ENCODE measurements at regions not wholly inside any gene's neighbourhood (a gene's known extent, or its start where the extent isn't known, plus 50 kb on each side); places are given as distances from the start of the nearest gene placed in this dataset.

- no peak for DNase-seq (ENCODE audit: low read depth in 2 of 3, low spot score in 2 of 3)
These were observed 567.7 kb upstream of the ZWINT start for GRCh38 chr10:56928714-56929113.

DNA sequence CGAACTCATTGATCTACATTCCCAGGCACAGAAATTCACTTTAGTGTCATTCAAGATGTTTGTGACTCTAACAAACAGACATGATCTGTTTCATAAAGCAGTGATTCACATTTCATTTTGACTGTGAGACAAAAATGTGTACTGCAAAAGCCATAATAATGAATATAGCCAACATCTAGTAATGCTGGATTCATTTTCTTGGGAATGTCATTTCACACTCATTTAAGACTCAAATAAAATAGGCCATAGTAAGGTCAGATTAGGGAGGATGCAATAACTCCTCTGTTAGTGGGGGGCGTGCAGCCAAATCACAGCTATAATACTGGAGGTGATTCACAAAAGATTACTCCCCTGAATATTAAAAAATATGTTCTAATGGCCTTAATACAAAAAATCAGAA lies 566.6 kb upstream of the ZWINT start:
- DNase-seq (ENCODE audit: low read depth in 2 of 3, low spot score in 2 of 3) = no peak

GRCh38 chr10:56920601-56921261 lies 559.7 kb upstream of the ZWINT start:
- DNase-seq (ENCODE audit: low read depth in 2 of 3, low spot score in 2 of 3) = no peak

DNA sequence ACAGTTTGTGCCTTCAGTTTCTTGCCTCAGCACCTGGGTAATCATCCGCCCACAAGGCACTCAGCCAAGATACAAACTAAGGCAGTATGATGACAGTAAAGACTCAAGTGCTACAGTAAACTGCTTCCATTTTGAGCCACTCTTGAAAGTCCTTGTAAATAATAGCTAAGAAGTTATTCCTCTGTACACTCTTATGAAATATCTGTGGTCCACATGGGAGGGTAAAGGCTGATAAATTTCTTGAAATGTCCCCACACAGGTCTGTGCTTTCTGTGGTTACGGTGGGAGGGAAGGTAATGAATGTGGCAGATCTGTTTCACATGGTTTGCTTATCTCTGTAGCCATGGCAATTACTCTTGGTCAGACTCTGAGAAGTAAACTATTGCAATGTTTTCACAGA lies 551.0 kb upstream of the ZWINT start:
- no peak for DNase-seq (ENCODE audit: low read depth in 2 of 3, low spot score in 2 of 3)

DNA sequence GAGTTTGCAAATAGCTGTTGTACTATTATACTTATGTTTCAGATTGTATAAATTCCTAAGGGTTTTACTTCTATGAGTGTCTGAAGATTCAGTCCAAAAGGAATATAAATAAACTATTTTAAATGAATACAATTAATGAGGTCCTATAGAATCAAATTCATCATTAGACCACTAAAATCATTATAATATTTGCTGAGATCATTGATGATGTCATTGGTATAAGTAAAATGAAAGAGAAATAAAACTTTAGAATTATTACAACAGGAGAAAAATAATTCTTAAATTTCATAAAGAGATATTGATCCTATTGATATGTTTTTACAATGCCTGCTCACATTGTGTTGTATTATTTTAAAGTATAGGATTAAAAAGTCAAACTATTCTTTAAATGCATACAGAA lies 544.0 kb upstream of the ZWINT start:
- no peak for DNase-seq (ENCODE audit: low read depth in 2 of 3, low spot score in 2 of 3)

GRCh38 chr10:56902554-56902953 lies 541.5 kb upstream of the ZWINT start:
- no peak for DNase-seq (ENCODE audit: low read depth in 2 of 3, low spot score in 2 of 3)

- no peak for DNase-seq (ENCODE audit: low read depth in 2 of 3, low spot score in 2 of 3)
These were observed 534.2 kb upstream of the ZWINT start for GRCh38 chr10:56895306-56895705.

- no peak for DNase-seq (ENCODE audit: low read depth in 2 of 3, low spot score in 2 of 3)
These were observed 520.2 kb upstream of the ZWINT start for GRCh38 chr10:56881218-56881617.

DNA sequence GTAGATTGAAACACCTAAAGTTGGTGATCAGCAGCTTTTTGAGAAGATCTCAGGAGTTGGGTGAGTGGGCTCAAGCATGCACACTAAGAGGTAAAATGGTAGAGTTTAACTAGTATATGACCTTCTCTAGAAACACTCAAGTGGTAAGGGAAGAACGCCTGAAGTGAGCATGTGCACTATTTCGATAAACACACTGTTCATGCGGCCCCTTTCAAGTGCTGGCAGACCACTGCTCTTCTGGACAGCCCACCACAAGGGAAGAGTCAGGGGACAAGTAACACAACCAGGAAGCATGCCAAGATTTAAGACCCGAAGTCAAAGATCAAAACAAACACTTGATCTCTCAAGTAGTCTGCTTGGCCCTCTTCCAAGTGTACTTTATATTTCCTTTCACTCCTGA lies 519.5 kb upstream of the ZWINT start:
- no peak for DNase-seq (ENCODE audit: low read depth in 2 of 3, low spot score in 2 of 3)

DNA sequence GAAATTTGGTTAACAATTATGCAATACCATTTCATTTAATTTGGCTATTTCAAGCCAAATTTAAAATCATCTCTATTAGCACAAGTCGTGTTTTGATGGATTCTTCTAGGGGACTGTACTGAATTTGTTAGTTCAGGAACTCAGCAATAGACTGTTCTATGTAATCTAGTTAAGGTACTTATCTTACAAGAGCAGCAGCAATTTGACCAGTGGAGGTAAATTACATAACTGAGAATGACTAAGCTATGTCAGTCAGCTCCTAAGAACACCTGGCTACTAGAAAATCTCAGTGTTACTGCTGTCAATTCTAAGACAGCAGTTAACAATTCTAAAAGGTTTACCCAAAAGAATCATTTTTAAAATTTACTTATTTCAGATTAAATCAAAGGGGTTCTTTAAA lies 513.9 kb upstream of the ZWINT start:
- no peak for DNase-seq (ENCODE audit: low read depth in 2 of 3, low spot score in 2 of 3)

DNA sequence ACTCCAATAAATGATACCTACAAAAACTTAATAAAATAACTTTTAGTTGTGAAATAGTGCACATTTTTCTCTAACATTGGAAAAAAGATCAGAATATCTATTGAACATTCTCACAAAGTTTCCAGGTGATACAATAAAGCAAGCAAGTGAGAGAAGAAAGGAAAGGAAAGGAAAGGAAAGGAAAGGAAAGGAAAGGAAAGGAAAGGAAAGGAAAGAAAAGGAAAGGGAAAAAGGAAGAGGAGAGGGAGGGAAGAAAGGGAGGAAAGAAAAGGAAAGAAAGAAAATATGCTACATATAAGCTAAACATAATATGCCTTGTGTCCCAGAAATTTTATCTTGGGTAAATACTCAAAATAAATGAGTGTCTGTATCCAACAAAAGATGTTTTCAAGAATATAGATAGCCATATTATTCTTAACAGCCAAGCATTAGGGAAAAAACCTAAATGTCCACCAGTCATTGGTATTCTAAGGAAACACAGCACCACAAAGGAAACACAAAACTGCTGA lies 510.2 kb upstream of the ZWINT start:
- no peak for DNase-seq (ENCODE audit: low read depth in 2 of 3, low spot score in 2 of 3)

- DNase-seq (ENCODE audit: low read depth in 2 of 3, low spot score in 2 of 3) = no peak
These were observed 506.2 kb upstream of the ZWINT start for GRCh38 chr10:56867236-56867635.

DNA sequence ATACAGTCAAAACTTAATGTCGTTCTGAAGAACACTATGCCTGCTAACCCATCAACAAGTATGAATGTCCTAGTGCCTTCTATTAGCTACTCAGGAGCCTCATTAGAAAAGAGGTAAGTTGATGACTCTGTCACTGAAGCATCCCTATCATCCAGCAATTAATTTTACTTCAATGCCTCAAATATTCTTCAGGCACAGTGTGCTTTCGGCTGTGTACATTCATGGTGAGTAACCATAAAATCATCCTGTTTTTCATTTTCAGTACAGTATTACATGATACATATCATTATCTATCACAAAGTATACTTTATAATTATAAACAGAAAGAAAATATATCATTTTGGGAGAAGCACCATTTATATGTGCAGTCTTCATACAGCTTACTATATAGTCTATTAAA lies 495.5 kb upstream of the ZWINT start:
- DNase-seq (ENCODE audit: low read depth in 2 of 3, low spot score in 2 of 3) = no peak

DNA sequence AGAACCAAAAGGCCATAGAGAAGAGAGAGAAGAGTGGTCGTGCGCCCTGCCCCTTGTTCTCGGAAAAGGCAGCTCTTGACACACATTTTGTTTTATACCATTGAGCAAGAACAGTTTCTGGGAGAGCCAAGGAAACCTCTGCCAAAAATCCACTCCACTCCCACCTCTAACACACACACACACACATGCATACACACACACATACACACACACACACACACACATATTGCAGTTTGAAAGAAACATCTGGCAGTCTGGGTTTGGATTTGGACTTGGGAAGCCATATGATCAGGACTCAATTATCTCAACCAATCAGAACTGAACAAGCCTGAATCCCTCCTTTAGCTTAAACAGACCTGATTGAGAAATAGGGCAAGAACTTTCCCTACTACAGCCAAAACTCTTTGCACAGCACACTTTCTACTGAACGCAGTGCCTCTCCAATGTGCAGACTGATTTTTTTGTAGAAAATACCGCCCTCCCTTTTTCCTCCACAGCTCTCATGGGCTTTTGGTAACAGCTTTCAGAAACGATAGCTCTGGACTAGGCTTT lies 484.0 kb upstream of the ZWINT start:
- DNase-seq (ENCODE audit: low read depth in 2 of 3, low spot score in 2 of 3) = no peak

GRCh38 chr10:56836659-56837058 lies 475.6 kb upstream of the ZWINT start:
- DNase-seq (ENCODE audit: low read depth in 2 of 3, low spot score in 2 of 3) = no peak

- DNase-seq (ENCODE audit: low read depth in 2 of 3, low spot score in 2 of 3) = no peak
These were observed 470.6 kb upstream of the ZWINT start for GRCh38 chr10:56831681-56832080.

DNA sequence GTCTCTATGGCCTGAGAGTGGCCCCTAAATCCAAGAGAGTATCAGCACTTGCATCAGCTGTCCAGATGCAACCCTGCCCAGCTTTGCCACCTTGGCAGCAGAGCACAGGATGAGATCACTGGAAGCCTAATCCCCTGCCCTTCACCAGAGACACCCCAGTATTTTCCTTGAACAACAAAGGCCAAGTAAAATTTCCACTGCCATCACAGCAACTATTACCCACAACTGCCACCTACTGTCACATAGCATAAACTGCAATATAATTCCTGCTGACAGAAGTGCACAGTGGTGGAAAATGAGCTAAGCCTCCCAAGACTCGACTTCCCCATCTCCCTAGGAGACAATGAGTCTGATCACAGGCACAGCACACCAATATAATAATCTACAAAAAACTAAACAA lies 462.8 kb upstream of the ZWINT start:
- no peak for DNase-seq (ENCODE audit: low read depth in 2 of 3, low spot score in 2 of 3)

- DNase-seq (ENCODE audit: low read depth in 2 of 3, low spot score in 2 of 3) = no peak
These were observed 444.0 kb upstream of the ZWINT start for GRCh38 chr10:56805022-56805421.

DNA sequence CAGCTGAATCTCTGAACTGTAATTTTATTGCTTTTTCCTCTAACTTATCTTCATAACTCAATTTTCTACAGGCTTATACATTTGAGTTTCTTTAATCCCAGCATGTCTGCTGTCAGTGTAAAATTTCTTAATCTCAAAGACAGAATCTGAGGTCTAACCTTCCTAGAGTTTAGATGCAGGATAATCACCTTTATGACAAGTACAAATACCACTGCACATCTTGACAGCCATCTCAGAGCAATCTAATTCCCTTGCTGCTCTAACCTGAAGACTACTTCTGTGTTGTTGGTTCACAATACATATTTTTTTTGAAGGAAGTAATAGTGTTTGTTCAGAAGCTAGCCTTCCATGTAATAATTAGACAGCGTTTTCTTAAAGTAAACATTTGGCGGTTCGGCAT lies 424.2 kb upstream of the ZWINT start:
- DNase-seq (ENCODE audit: low read depth in 2 of 3, low spot score in 2 of 3) = no peak

GRCh38 chr10:56782503-56782902 lies 421.4 kb upstream of the ZWINT start:
- DNase-seq (ENCODE audit: low read depth in 2 of 3, low spot score in 2 of 3) = no peak

DNA sequence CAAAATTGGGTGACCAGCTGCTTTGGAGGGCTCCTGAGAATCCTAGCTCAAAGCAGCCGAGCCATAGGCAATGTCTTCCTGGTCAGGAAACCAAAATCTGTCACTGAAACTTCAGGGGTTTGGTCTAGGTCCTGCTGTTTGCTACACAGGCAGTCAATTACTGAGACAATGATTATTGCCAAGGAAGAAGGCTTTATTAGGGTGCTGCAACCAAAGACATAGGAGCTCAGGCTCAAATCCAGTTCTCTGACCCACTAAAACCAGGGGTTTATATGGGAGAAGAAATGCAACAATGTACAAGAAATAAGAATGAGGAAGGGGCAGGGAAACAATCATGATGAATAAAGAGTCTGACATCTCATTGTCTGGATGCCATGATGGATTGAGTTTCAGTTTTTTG lies 410.3 kb upstream of the ZWINT start:
- no peak for DNase-seq (ENCODE audit: low read depth in 2 of 3, low spot score in 2 of 3)

- no peak for DNase-seq (ENCODE audit: low read depth in 2 of 3, low spot score in 2 of 3)
These were observed 402.0 kb upstream of the ZWINT start for GRCh38 chr10:56763090-56763489.

- DNase-seq (ENCODE audit: low read depth in 2 of 3, low spot score in 2 of 3) = no peak
These were observed 384.4 kb upstream of the ZWINT start for GRCh38 chr10:56745490-56745889.

All from hematopoietic multipotent progenitor cell (in vitro differentiated cells).